ENCODE measurements at regions not wholly inside any gene's neighbourhood (a gene's known extent, or its start where the extent isn't known, plus 50 kb on each side); places are given as distances from the start of the nearest gene placed in this dataset.
A peak's percentile ranks its signal among the peaks of the same experiment; 100 is the strongest.
"Not testable (repeated sequence)": the region's sequence is repeated elsewhere in the genome, so short reads cannot be mapped to it uniquely, and the experiment has no call there.

DNA sequence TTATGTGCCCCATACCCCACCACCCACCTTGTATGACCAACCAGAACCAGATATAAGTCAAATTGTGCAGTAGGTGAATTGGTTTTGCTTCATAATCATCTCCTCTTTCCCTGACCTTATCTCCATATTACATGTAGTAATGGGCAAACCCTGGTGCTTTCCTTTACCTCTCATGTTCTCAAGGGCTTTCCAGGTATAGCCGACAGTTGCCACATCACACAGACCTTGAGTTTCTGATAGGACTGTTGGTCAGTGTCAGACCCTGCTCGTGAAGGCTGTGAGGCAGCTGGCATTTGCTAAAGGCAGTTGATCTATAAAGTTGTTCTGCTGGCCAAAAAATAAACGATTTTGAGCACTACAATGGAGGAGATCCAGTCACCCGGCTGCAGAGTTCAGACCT, 145.9 kb downstream of the ALX1 start:
- DNase-seq = no peak

DNA sequence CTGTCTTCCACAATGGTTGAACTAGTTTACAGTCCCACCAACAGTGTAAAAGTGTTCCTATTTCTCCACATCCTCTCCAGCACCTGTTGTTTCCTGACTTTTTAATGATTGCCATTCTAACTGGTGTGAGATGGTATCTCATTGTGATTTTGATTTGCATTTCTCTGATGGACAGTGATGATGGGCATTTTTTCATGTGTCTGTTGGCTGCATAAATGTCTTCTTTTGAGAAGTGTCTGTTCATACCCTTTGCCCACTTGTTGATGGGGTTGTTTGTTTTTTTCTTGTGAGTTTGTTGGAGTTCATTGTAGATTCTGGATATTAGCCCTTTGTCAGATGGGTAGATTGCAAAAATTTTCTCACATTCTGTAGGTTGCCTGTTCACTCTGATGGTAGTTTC, 153.1 kb downstream of the ALX1 start:
- DNase-seq = not testable (repeated sequence)

DNA sequence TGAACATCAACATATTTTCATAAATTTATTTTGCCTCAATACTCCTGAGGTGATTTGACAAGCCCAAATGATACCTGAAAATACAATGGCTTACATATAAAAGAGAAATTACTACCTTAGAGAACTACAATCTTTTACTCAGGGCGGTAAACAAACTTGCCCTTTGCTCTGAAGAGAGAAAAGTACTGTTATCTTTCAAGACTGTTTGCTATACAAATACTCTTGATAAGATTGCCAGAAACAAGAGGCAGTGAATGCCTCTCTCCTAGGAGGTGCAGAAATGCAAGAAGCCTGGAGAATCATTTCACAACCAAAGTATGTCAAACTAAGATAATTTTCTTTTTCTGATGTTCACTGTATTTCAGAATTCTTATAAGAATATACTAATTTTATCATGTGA, 160.3 kb downstream of the ALX1 start:
- DNase-seq = no peak

DNA sequence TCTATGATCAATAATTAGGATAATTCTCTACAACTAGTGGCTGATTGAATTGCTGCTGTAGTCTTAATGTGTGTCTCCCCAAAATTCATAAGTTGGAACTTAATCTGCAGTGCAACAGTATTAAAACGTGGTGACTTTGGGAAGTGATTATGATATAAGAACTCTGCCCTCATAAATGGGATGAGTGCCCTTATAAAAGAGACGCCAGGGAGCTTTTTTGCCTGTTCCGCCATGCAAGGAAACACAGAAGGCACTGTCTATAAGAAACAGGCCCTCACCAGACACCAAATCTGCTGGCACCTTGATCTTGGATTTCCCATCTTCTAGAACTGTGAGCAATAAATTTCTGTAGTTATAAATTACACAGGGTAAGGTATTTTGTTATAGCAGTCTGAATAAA, 161.0 kb downstream of the ALX1 start:
- no peak for DNase-seq

DNA sequence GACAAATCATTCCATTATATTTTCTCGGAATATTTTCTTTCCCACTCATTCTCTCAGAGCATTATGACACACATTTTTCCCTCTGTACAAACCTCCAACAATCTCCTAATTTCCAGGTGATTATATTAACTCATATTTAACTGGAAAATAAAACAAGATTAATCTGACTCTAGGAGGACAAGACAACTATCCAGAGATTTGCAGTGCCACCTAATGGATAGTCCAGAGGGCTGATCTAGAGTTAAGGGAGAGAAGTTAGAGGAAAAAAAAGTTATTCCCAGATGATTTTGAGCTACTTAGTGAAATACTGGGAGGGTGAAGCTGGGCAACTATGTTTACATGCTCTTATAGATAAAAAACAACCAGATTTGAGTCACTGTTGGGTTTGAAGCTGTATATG, 161.7 kb downstream of the ALX1 start:
- peak; percentile 10 for DNase-seq

DNA sequence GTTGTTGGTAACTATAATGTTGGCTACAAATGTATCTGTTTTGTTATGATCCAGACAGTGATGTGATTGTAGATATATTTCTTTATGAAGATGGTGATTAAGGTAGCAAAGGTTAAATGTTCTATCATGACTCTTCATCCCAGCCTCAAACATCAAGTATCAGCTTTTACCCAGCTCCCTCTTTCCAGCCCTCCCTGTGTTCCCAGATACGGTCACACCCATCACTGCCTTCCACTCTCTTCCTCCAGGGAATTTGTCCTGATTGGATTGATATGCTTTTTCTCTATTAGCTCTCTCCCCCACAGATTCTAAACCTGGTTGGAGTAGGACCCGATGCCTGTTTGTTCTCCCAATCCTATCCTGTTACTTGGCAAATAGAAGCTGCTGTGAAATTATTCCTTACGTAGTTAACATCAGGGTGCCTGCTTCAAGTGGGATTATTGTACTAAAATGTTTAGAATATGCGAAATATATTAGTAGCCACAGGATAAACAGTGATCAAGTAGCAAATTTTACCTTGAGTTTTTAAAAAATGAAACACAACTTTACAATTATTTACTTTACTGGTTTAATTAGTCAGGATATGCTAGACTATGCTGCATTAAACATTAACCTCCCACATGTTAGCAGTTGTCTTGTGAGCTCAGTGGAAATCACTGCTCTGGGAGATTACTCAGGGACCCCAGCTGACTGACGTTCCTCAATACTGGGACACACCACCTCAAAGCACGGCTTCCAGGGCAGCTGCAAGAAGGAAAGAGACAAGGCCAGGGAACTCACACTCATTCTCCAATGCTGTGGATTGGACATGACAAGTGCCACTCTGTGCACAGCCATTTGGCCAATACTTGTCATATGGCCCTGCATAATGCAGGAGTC, 165.3 kb downstream of the ALX1 start:
- peak; percentile 13 for DNase-seq

DNA sequence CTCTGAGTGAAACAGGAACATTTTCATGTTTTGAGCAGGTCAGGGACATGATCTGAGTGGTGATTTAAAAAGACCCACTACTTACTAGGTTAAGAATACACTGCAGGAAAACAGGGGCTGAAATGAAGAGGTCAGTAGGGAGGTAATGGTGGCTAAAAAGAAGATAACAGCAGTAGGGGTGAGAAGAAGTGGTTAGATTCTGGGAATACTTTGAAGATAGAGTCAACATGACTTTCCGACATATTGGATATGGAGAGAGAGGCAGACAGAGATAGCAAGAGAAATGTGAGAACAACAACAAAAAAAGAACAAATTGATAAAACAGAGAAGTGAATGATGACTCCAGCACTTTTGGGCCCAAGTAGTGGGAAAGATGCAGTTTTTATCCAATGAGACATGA, 168.0 kb downstream of the ALX1 start:
- no peak for DNase-seq

DNA sequence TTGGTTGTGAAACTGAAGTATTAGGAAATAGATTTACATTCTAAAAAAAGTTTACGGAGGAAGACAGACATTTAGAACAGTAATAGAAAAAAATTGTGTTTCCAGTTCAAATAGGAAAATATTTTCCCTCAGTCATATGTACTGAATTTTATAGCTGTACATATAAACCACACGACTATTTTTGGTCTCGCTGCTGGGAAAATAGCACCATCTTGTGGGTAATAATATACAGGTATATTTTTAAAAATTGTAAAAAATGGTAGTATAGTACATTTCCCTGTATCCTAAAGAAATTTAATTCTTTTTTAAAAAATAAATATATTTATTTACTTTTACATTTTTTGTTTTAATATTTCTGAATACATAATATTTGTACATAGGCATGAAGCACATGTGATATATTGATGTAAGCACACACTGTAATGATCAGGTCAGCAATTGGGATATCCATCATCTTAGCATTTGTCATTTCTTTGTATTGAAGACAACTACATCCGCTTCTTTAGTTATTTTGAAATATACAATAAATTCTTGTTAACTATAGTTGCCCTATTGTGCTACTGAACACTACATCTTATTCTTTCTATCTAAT, 168.6 kb downstream of the ALX1 start:
- DNase-seq = peak; percentile 13

DNA sequence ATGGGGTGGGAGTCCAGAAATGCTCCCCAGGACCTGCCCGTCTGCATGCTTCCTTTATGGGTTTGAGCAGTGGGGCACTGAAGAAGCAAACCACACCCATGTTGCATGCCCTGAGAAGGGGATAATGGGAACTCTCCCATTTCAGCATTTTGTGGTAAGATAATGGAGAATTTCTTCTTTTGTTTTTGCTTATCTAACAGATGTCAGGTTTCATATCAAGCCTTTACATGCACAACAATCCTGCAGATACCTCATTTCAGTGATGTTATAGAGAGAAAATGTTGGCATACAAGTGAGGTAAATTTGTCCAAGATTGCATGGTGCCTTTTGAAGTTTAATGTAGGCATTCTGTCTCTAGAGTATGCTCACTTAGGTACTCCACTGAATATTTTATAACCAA, 177.0 kb downstream of the ALX1 start:
- DNase-seq = no peak

DNA sequence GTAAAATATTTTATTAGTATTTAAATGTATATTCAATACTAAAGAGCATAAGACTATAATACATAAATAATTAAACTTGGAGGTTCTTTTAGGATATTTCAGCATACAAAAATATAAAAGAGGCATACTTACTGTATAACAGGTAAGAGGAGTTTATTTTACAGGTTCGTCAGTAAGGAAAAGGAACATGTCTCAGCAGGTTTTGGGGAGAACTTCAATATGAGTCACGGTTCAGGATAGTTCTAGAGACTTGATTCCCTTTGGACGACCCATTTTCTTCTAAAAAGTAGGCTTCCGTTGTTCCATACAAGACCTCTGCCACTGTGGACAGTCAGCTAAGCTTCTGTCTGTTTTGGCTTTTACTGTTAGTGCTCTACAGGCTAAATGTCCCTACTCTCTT, 181.1 kb downstream of the ALX1 start:
- DNase-seq = no peak

DNA sequence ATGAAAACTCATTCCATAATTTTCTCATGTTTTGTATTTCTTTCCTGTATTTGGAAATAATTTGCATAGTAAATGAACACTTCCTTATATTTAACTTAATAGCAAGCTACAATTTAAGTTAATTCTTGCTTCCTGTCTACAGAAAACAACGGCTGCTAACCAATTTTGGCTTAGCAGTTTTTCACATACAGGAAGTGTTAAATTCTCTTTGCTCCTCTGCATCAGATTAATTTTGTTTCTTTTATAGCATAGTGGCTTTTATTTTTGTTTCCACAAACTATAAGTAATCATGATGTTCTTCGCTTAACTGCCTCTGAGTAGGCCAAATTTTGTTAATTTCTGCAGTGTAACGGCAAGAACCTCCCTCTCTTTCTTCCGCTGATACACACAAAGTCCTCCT, 182.9 kb downstream of the ALX1 start:
- no peak for DNase-seq

DNA sequence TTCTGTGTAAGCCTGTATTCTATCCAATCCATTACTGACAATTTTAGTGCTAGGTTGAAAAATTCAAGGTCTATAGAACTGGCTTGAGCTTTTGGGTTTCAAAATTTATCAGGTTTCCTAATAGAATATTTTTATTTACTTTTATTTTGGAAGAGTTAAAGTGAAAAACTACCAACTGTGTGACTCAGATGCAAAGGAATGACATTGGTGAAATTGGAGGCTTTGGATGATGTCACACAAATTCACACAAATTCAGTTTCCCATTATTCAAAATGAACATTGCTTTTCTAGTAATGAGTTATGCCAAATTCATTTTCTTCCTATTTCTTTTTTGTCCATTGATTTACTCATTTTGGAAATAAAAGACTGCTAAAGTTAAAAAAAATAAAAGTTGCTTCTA, 186.9 kb downstream of the ALX1 start:
- no peak for DNase-seq

DNA sequence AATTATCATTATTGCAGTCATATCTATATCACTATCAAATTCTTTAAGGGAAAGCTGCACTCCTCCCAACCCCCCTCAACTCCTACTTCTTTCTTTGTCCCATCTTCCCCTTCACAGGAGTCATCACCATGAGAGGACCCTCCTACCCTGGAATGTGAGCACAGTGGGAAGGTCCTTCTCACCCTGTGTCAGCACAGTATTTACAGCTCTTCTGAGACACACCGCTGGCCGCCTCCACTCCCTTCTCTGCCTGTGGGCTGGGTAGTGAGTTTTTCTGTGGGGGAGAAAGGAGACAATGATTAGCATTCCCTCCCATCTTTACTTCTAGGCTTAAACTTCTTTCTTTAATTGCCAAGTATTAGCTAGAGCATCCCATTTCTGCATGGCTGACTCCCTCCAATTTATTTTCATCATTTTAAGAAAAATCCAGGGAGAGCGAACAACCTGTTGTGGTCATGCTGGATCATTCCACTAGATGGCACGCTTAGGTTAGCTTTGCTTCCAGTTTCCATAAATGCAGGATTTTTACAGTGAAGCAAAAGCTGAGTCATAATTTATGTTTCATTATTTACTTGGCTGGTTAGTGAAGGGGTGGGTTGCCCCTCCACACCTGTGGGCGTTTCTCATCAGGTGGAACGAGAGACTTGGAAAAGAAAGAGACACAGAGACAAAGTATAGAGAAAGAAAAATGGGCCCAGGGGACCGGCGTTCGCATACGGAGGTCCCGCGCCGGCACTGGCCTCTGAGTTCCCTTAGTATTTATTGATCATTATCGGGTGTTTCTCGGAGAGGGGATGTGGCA, 188.5 kb downstream of the ALX1 start:
- peak; percentile 35 for DNase-seq

DNA sequence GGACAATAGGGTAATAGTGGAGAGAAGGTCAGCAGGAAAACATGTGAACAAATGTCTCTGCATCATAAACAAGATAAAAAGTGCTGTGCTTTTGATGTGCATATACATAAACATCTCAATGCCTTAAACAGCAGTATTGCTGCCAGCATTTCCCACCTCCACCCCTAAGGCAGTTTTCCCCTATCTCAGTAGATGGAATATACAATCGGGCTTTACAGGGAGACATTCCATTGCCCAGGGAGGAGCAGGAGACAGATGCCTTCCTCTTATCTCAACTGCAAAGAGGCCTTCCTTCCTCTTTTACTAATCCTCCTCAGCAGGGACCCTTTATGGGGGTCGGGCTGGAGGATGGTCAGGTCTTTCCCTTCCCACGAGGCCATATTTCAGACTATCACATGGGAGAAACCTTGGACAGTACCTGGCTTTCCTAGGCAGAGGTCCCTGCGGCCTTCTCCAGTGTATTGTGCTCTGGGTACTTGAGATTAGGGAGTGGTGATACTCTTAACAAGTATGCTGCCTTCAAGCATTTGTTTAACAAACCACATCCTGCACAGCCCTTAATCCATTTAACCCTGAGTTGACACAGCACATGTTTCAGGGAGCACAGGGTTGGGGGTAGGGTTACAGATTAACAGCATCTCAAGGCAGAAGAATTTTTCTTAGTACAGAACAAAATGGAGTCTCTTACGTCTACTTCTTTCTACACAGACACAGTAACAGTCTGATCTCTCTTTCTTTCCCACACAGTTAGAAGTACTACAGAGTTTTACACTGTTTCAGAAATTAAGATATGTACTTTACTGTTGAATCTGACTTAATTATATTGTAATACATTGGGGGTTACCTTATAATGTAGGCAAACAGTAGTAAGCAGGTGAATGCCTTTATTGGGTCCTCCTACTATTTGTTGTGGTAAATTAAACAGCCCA, 189.4 kb downstream of the ALX1 start:
- not testable (repeated sequence) for DNase-seq

DNA sequence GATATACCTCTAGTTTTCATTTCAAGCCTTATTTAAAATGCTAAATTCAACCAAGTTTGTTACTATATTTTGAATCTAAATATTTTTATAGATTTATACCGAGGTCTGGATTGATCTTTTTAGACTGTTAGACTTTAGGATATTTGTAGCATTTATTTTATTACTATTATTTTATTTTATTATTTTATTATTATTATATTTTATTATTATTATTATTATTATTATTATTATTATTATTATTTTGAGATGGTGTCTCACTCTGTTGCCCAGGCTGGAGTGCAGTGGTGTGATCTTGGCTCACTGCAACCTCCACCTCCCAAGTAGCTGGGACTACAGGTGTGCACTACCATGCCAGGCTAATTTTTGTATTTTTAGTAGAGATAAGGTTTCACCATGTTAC, 195.3 kb downstream of the ALX1 start:
- DNase-seq = not testable (repeated sequence)

DNA sequence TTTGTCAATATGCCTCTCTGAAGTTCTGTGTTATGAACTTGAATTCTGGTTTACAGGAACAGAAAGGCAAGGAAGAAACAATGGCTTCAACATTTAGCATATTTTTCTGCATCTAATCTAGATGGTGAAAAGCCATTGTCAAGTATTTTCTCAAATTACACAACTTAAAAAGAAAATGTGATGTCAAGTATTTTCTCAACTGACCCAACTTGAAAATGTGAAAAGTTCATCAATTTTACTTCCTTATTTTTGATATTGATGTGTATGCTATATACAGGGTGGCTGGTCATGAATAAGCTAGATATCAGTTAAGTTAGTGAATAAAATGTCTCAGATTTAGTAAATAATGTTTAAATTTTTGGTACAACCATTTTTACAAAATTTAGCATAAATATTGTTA, 196.7 kb downstream of the ALX1 start:
- DNase-seq = no peak

DNA sequence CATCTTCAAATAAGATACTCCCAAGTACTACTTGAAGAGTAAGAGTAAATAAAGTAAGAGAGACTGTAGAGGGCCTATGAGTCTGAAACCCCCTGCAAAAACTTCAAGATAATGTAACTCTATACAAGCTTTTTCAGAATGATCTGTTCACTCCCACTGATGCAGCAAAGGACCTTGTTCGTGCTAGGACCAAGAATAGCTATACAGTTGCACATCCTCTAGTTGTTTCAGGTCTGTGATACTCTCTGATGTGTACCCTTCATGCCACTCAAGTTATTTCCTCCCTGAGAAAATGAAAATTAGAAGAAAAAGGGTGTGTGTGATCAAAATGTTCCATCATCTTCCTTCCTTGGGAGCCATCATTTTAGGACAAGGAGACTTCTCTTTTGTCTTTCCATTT, 204.4 kb downstream of the ALX1 start:
- no peak for DNase-seq

DNA sequence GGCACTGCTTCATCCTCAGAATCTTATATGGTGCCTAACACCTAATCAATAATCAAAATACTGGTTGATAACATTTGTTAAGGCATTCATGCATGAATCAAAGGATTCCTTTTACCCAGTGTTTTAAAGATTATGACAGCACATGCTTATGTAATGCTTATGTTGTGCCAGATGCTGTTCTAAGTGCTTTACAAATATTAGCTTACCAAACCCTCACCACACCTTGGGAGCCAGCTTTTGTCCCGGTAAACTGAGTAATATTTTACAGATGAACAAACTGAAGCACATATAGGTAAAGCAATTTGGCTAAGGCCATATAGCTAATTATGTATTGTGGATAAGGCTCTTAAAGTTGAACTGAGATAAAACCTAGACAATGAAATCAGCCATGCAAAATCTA, 209.2 kb downstream of the ALX1 start:
- DNase-seq = peak; percentile 57

DNA sequence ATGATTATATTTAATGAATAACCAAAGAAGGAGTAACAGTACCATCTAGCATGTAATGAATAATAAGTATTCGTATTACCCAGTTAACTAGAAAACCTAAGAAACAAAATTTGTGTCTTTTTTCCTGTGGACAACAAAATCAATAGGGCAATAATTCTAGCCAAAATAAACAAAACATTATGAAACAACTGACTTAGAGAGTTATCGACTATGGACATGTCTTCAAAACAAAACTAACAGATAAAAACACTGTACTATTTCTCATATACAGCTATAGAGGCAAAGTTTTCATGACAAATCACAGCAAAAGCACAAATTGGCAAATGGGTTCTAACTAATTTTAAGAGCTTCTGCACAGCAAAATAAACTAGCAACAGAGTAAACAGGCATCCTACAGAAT, 224.1 kb downstream of the ALX1 start:
- no peak for DNase-seq

DNA sequence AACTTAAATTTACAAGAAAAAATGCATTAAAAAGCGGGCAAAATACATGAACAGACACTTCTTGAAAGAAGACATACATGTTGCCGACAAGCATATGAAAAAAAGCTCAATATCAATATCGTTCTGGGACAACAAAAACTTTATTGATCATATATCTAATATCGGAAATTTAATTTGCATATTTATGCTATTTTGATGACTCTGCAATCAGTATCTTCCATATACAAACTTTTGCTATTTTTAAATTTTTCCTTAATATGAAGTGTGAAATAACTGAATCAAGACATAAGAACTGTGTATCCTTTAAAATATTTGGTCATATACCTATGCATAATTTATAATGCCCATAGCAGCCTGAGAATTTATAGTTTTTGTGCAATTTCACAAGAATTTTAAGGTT, 224.6 kb downstream of the ALX1 start:
- DNase-seq = no peak

DNA sequence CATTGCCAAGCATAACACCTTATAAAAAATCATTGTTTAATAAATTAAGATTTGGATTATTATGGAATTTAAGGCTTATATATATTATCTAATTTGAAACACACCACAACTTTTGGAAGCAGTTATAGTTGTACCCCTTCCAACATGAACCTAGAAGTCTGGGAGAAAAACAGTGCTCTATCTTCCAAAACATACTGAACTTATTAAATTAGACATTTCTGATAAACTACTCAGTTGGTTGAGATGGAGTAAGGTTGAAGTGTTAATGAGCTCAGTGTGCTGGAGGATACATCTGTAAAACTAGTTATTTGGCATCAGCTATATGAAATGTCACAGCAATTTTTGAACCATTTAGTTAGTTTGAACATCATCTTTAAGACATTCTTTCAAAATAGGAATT, 227.4 kb downstream of the ALX1 start:
- DNase-seq = no peak

DNA sequence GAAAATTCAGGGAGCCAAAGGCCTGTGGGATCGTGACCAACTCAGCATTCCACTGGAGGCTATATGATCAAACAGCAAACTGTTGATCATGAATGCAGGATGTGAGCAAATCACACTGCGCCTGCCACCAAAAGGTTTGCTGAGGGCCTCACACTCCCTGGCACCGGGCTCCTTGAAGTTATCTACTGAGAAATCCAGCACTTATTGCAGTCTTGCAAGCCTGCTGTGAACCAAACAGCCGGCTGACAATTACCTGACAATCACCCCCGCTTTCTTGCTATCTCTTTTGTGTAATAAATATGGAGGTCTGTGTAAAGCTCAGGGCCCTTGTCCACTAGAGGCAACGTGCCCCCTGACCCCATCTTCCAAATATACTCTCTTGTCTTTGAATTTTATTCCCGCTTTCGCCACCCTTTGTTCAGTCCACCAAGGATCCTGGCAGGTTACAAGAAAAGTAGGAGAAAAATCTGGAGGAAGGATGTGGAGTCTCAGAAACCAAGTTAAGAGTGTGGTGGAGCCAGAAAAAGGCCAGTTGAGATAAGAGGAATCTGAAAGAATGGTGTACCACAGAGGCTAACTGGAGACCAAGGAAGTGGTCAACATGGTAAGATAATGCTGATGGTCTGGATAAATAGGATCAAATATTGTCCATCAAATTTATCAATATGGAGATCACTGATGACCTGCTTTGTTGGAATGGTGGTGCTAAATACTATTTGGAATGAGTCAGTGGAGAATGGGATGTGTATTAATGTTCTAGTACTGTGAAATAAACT, 229.2 kb downstream of the ALX1 start:
- no peak for DNase-seq

All from NCI-H1092 treated with DMSO at 0.1 percent for 48 hours (cell line).